Liver (tissue), 8 donors: ENCODE measurements at regions not wholly inside any gene's neighbourhood (a gene's known extent, or its start where the extent isn't known, plus 50 kb on each side); places are given as distances from the start of the nearest gene placed in this dataset.
"Not testable (repeated sequence)": the region's sequence is repeated elsewhere in the genome, so short reads cannot be mapped to it uniquely, and the experiment has no call there.

Experiments
- DNase-seq: peaks from one replicate; pipeline ENCODE4 v3.0.0-alpha.2; 2017; ENCODE audit warnings: low spot score
- H3K27ac ChIP-seq, 2 donors: one replicate each; pipeline ENCODE4 v1.7.0; 2013; ENCODE audit warnings: inconsistent platforms in 2 of 2, low read length in 2 of 2, control low read depth in 1 of 2, low read depth in 1 of 2, mild to moderate bottlenecking in 1 of 2
- H3K27me3 ChIP-seq, 4 donors: one replicate each; pipeline versions ENCODE4 v1.6.1 to v1.7.0; 2013; ENCODE audit warnings: low read length in 3 of 4, inconsistent platforms in 1 of 4, mild to moderate bottlenecking in 1 of 4, moderate library complexity in 1 of 4; ENCODE audit not compliant: control insufficient read depth in 4 of 4, insufficient read depth in 4 of 4
- H3K36me3 ChIP-seq, 4 donors: one replicate each; pipeline versions ENCODE4 v1.6.1 to v1.7.0; 2013; ENCODE audit warnings: low read length in 3 of 4, mild to moderate bottlenecking in 3 of 4, low read depth in 1 of 4, moderate library complexity in 1 of 4; ENCODE audit not compliant: control insufficient read depth in 4 of 4, insufficient read depth in 3 of 4
- H3K4me1 ChIP-seq, 4 donors: one replicate each; pipeline versions ENCODE4 v1.6.1 to v1.7.0; 2013; ENCODE audit warnings: low read length in 3 of 4, mild to moderate bottlenecking in 3 of 4, moderate library complexity in 1 of 4; ENCODE audit not compliant: control insufficient read depth in 4 of 4, insufficient read depth in 4 of 4
- H3K4me3 ChIP-seq, 3 donors: one replicate each; pipeline versions ENCODE4 v1.6.1 to v1.7.0; 2013; ENCODE audit warnings: low read length in 3 of 3, control low read depth in 1 of 3, low read depth in 1 of 3, mild to moderate bottlenecking in 1 of 3
- H3K9ac ChIP-seq, 2 donors: one replicate each; pipeline ENCODE4 v1.7.0; 2013; ENCODE audit warnings: low read length in 2 of 2, mild to moderate bottlenecking in 2 of 2, moderate library complexity in 2 of 2, control low read depth in 1 of 2, low read depth in 1 of 2
- H3K9me3 ChIP-seq, 4 donors: one replicate each; pipeline versions ENCODE4 v1.6.1 to v1.7.0; 2013; ENCODE audit warnings: low read length in 3 of 4; ENCODE audit not compliant: control insufficient read depth in 4 of 4
- ATF3 ChIP-seq: IDR thresholded peaks from 2 replicates; pipeline ENCODE4 v1.6.1; 2016; ENCODE audit warnings: antibody characterized with exemption
- CTCF ChIP-seq: fragments of 150-350 bp; IDR thresholded peaks from 2 replicates; pipeline ENCODE4 v1.5.1; 2017; ENCODE audit warnings: improper control_type of control experiment, low read depth, low read length; ENCODE audit not compliant: missing input control
- FOXA1 ChIP-seq: IDR thresholded peaks from 2 replicates; pipeline ENCODE4 v1.6.1; 2016; ENCODE audit warnings: antibody characterized with exemption
- FOXA2 ChIP-seq: IDR thresholded peaks from 2 replicates; pipeline ENCODE4 v1.6.1; 2016; ENCODE audit warnings: antibody characterized with exemption
- GABPA ChIP-seq, 2 donors: IDR thresholded peaks in 1 of 2; conservative IDR thresholded peaks in 1 of 2; 2 replicates each; pipeline ENCODE4 v1.6.1; 2016; ENCODE audit warnings: antibody characterized with exemption in 2 of 2, mild to moderate bottlenecking in 1 of 2, moderate library complexity in 1 of 2
- HNF4G ChIP-seq: IDR thresholded peaks from 2 replicates; pipeline ENCODE4 v1.6.1; 2016; ENCODE audit warnings: antibody characterized with exemption
- JUND ChIP-seq, 2 donors: IDR thresholded peaks; 2 replicates each; pipeline ENCODE4 v1.6.1; 2016; ENCODE audit warnings: antibody characterized with exemption in 2 of 2
- MAX ChIP-seq: IDR thresholded peaks from 2 replicates; pipeline ENCODE4 v1.6.1; 2016; ENCODE audit warnings: antibody characterized with exemption
- RAD21 ChIP-seq, 2 donors: IDR thresholded peaks; 2 replicates each; pipeline ENCODE4 v1.6.1; 2016; ENCODE audit warnings: antibody characterized with exemption in 2 of 2, mild to moderate bottlenecking in 2 of 2
- REST ChIP-seq: IDR thresholded peaks from 2 replicates; pipeline ENCODE4 v1.6.1; 2016; ENCODE audit warnings: antibody characterized with exemption, mild to moderate bottlenecking
- SP1 ChIP-seq: IDR thresholded peaks from 2 replicates; pipeline ENCODE4 v1.6.1; 2018; ENCODE audit warnings: antibody characterized with exemption, mild to moderate bottlenecking
- YY1 ChIP-seq: IDR thresholded peaks from 2 replicates; pipeline ENCODE4 v1.6.1; 2016; ENCODE audit warnings: antibody characterized with exemption, mild to moderate bottlenecking
- WGBS: extraction: QIAGEN DNeasy Blood & Tissue Kit; methylation state at CpG from one replicate; pipeline ENCODE4 v1.1.7; 2013; 5-methylcytosine and 5-hydroxymethylcytosine counted together
- TF ChIP-seq, protein P1 (sequence below): IDR thresholded peaks from 2 replicates; pipeline ENCODE4 v1.6.1; 2016; ENCODE audit warnings: antibody characterized with exemption
- donor health status: healthy.
- donor health status: healthy.
- donor health status: healthy.
- donor health status: healthy.
- donor health status: healthy.

GRCh38 chr6:15021074-15021473 is 224.8 kb upstream of the JARID2 start:
- no peak overlapping the region for H3K4me3 ChIP-seq
- no peak for DNase-seq
- no peak for TF ChIP-seq MAX
- TF ChIP-seq REST = no peak
- TF ChIP-seq, protein P1, sequence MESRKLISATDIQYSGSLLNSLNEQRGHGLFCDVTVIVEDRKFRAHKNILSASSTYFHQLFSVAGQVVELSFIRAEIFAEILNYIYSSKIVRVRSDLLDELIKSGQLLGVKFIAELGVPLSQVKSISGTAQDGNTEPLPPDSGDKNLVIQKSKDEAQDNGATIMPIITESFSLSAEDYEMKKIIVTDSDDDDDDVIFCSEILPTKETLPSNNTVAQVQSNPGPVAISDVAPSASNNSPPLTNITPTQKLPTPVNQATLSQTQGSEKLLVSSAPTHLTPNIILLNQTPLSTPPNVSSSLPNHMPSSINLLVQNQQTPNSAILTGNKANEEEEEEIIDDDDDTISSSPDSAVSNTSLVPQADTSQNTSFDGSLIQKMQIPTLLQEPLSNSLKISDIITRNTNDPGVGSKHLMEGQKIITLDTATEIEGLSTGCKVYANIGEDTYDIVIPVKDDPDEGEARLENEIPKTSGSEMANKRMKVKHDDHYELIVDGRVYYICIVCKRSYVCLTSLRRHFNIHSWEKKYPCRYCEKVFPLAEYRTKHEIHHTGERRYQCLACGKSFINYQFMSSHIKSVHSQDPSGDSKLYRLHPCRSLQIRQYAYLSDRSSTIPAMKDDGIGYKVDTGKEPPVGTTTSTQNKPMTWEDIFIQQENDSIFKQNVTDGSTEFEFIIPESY = no peak
- no peak for TF ChIP-seq YY1
- TF ChIP-seq HNF4G = no peak
- no peak for TF ChIP-seq RAD21 (IDR thresholded peaks at IDR 0.05)
- TF ChIP-seq CTCF = no peak
- TF ChIP-seq JUND (IDR thresholded peaks at IDR 0.05) = no peak
- no peak for TF ChIP-seq FOXA1
- no peak for TF ChIP-seq FOXA2
- TF ChIP-seq GABPA (IDR thresholded peaks at IDR 0.05 in 1 of 2, conservative IDR thresholded peaks at IDR 0.05 in 1 of 2) = no peak
- TF ChIP-seq ATF3 = no peak
- no peak for TF ChIP-seq SP1
- no peaks in the 10 kb centered on the region for H3K36me3 ChIP-seq
- H3K9ac ChIP-seq = no peak overlapping the region
- H3K4me1 ChIP-seq = no peaks in the 10 kb centered on the region
- H3K27me3 ChIP-seq = no peaks in the 10 kb centered on the region
- H3K9me3 ChIP-seq = no peaks in the 10 kb centered on the region
- 94% methylated on average over 7 of the region's 7 CpGs for WGBS
- no peak overlapping the region for H3K27ac ChIP-seq

DNA sequence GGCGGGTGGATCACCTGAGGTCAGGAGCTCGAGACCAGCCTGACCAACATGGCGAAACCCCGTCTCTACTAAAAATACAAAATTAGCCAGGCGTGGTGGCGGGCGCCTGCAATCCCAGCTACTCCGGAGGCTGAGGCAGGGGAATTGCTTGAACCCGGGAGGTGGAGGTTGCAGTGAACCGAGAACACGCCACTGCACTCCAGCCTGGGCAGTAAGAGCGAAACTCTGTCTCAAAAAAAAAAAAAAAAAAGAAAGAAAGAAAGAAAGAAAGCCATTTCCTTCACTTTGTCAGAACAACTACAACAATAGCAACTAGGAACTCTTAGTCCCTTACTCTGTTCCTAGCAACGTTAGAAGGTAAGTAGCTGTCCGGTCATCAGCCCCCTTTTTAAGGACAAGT is 222.9 kb upstream of the JARID2 start:
- DNase-seq, H3K4me3 ChIP-seq, H3K4me1 ChIP-seq, H3K36me3 ChIP-seq, H3K9ac ChIP-seq, H3K9me3 ChIP-seq, H3K27ac ChIP-seq, H3K27me3 ChIP-seq: not testable (repeated sequence)
- 87% methylated on average over 14 of the region's 14 CpGs for WGBS
